ENCODE measurements at regions not wholly inside any gene's neighbourhood (a gene's known extent, or its start where the extent isn't known, plus 50 kb on each side); places are given as distances from the start of the nearest gene placed in this dataset.
"Not testable (repeated sequence)": the region's sequence is repeated elsewhere in the genome, so short reads cannot be mapped to it uniquely, and the experiment has no call there.

DNA sequence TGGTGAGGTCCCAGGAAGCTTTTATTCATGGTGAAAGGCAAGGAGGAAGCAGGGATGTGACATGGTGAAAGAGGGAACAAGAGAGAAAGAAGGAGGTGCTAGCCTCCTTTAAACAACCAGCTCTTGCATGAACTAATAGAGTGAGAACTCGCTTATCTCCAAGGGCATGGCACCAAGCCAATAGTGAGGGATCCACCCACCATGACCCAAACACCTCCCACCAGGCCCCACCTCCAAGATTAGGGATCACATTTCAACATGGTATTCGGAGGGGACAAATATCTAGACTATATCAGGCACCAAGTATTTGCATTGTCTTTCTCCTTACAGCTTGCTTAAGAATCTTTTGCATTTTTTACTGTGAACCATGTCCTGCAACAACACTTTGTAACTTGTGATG, 91.9 kb upstream of the DHRS4 start:
- no peak for DNase-seq

DNA sequence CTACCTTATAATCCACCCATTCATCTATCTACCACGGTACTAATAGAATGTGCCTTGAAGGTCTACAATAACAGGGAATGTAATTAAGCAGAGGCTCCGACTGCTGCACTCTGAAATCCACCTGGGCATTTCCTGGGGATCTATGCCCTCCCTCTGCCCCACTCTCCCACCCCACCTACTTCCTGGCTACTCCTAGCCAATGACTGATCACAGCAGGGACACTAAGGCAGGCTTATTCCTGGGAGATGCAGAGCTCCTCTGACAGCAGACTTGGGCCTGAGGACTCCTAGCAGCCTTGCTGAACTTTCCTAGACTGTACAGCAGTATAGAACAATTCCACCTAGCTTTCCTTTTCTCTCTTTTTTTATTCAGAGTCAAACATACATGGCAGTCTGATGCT, 91.1 kb upstream of the DHRS4 start:
- no peak for DNase-seq

DNA sequence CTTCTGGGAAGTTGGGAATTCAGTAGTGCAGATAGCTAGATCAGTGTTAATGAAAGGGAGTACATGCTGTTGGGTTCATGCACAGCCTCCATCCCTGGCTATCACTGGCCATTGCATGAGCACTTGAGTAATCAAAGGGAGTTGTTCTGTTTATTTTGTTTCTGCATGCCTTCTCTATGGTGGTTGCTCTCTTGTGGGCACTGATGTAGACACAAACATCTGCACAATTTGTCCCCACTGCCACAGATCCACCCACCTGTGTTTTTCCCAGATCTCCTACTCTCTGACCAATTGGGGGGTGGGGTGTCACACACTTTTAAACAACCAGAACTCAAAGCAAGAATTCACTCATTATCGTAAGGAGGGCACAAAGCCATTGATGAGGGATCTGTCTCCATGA, 89.7 kb upstream of the DHRS4 start:
- no peak for DNase-seq

DNA sequence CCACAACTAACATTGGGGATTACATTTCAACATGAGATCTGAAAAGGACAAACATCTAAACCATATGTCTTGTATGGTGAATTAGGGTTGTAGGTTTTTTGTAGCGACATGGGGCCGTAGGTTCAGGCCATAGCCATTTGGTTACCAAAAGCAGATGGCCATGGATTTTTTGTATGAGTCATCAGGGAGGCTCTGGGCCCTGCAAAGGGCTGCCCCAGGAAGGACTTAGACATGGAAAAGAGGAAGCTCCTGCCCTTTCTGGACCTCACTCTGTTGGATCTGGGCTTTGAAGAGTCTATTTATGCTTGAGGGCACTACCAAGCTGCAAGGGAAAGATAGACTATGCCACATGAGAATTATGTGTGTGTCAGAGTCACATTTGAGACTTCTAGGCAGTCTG, 89.3 kb upstream of the DHRS4 start:
- no peak for DNase-seq

DNA sequence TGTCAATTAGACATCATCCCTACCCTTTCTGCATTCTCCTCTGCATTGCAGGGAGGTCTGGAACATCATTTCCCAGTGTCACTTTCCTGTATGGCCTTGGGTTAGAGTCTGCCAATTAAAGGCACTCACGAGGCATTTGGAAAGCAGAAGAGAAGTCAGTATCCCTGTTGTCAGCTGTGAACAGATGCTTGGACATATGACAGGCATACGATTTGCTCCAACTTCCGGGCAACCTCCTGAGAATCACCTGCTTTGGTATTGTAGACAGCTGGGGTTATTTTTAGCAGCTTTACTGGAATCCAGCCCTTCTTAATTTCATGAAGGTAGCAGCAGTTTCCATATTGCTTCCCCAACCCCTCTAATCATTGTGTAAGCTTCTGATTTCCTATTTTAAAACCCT, 88.7 kb upstream of the DHRS4 start:
- DNase-seq, result no peak

DNA sequence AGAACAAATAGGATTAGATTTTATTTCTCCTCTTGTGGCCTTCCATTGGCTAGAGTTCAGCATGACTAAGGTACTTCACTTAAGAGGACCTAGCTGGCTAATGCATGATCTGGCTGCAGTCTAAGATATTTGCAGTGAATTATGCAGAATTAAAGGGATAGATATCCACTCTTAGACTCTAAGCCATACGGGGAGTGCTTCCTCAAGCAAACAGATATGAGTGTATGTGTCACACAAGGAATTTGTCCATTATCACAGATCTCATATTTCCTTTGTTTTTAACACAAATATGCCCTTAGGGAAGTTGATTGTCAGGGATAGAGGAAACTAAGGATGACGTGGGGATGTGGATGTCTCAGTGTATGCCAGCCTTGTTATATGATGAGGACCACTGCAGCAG, 88.1 kb upstream of the DHRS4 start:
- DNase-seq, result no peak

DNA sequence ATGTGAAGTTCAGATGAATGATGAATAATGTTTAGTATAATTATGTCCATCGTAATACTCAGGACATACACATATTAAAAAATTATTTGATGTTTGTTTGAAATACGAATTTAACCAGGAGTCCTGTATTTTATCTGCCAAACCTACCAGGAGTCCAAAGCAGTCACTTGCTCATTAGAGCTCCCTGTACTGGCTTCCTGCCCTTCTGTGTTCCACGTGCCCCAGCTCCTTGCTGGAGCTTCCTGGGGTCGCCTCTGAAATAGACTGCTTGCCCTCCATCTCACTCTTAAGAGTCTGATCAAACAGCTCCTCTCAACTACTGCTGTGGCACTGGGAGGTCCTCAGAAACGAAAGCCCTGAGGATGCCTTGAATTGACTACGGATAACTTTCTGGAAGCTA, 87.3 kb upstream of the DHRS4 start:
- no peak for DNase-seq

DNA sequence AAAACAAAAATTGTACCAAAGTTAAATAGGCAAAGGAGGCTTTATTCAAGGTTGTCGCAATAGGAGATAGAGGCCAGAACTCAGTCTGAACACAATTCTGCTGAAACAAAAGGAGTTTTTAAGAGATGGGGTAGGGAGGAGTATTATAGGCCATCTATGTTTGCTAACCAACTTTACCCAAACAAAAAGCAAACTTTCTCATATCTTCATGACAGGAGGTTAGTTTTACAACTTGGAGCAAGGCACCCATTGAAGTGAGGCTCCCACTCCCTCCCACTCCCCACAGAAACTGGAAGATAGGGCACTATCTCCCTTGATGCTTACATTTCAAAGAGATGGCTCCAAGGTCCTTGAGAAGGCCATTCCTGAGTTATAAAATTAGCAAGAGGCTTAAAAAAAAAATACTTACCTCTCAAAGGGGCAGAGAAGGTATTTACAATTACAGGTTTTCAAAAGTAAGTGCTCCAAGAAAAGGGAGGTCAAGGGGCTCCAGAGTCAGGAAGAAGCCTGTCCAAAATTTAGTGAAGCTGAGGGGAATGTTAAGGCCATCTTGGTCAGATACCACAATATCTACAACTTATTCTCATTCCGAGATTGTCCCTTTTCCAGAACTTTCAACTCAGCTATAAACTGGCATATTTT, 84.4 kb upstream of the DHRS4 start:
- no peak for DNase-seq

DNA sequence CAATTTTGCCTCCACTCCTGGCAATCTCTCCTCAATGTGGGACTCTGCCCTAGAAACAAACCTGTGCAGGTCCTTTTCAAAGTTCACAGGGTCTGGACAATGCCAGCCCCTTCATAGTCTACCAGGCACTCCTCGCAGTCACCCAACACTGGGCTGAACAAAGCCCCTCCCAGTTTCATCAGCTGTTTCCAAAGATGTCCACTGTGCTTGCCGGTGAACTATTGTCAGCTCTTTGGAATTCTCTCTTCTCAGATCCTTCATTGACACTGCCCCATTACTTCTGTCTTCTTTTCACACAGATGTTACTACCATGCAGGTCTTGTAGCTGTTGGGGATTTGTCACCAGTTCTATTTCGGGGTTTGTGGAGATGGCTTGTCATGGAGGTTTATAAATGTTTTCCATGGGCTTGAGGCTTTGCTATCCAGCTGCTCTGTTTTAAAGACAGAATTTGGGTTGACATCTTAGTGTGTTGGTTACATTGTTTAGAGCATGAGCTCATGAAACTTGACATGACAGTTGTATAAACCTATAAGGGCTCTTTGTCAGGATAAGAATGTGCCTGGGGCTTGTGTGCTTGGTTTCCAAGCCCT, 77.3 kb upstream of the DHRS4 start:
- no peak for DNase-seq

DNA sequence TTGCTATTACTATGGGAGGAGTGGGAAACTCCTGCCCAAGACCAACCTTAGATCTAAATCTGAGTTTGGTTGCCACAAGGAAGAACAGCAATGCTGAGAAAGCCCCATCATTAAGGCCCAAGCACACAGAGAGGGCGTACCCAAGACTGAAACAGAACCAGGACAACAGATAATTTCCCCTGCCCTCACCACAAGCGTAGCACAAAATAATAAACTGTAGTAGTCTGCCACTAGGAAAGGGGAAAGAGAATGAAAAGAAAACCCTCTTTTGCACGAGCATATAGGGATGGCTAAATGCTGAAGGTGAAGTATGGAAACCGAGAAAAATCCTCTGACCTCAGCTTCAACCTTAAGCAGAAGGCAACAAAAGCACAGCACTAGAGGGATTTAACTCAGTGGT, 76.5 kb upstream of the DHRS4 start:
- DNase-seq, result no peak

DNA sequence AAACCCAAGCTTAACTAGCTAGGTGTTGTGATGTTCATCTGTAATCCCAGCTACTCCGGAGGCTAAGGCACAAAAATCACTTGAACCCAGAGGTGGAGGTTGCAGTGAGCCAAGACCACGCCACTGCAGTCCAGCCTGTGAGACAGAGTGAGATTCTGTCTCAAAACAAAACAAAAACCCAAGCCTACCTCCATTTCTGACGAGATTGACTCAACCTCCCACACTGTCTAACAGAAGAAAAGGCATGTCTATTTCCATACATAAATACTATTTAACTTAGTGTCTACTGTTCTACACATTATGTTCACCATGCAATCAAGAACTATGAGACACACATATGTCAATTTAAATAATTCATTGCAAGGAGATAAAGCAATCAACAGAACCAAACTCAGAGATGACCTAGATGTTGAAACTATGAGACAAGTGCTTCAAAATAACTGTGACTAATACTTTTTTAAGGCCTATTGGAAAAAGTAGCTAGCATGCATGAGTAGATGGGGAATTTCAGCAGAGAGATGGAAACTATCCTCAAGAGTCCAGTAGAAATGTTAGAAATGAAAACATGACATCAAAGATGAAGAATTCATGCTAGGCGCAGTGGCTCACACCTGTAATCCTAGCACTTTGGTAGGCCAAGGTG, 75.9 kb upstream of the DHRS4 start:
- DNase-seq, result no peak

DNA sequence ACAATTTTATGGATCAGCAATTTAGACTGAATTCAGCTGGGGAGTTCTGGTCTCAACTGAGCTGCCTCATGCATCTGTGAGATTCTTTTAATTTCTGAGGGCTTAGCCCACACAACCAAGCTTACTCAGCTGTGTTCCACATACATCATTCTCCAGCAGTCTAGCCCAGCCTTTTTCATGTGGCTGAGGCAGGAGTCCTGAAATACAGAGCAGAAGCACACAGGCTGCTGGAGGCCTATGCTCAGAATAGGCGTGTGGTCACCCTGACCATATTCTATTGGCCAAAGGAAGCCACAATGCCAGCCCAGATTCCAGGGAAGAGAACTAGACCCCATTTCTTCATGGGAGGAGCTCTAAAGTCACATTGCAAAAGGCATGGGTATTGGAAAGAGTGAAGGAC, 72.3 kb upstream of the DHRS4 start:
- no peak for DNase-seq

DNA sequence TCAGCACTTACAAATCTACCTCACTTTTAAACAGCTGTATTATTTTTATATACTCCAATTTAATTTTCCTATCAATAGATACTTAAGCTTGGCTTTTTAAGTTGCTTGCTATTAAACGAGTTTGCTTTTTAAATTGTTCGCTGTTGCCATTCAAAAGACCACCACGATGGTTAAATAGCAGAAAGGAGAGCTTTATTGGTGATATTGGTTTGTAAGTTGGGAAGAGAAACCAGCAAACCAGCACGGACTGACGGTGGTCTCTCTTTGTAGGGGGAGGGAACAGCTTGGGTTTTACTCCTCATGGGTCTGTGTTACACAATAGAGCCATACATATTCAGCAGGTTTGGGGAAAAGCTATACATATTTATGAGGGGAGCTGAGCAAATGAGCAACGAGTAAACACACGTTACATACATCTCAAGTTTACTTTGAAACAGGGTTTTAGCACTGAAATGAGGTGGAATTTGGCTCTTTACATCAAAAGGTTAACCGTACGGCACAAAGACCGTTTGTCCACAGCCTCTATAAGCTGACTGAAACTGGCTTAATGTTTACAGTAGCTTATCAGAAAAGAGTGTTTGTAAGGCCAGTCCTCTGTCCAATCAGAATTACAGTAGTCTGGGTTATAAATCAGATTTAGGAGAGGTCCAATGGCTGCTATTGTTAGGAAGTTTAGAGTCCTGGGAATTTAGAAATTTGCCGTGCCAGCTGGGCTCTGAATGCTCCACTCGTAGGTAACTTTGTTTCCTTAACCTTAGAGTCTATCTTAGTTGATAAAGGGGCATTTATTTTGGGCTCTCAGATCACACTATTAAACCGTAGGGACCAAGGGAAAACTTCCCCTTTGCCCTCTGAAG, 69.7 kb upstream of the DHRS4 start:
- no peak for DNase-seq

DNA sequence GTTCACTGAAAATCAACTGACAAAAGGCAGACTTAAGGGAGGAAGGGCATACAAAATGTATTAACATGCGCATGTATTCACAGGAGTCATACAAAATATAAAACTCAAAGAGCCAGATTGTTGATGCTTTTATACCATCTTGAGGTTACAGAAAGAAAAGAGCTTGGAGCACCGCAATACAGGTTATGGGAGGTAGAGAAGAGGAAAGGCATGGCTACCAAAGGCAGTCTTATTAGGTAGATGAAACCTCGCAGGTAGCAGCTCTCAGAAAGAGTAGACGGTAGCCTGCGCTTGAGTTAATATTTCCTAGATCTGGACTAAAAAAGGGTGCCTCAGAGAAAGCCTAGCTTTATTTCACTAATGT, 69.0 kb upstream of the DHRS4 start:
- no peak for DNase-seq

DNA sequence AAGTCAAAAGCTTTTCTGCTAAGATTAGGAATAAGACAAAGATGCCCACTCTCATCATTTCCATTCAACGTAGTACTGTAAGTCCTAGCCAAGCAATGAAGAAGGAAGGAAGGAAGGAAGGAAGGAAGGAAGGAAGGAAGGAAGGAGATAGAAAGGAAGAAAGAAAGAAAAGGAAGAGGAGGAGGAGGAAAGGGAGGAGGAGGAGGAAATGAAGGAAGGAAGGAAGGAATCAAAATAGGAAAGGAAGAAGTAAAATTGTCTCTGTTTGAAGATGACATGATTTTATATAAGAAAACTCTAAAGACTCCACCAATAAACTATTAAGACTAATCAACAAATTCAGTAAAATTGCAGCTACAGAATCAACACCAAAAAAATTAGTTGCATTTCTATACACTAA, 66.0 kb upstream of the DHRS4 start:
- DNase-seq, result no peak

DNA sequence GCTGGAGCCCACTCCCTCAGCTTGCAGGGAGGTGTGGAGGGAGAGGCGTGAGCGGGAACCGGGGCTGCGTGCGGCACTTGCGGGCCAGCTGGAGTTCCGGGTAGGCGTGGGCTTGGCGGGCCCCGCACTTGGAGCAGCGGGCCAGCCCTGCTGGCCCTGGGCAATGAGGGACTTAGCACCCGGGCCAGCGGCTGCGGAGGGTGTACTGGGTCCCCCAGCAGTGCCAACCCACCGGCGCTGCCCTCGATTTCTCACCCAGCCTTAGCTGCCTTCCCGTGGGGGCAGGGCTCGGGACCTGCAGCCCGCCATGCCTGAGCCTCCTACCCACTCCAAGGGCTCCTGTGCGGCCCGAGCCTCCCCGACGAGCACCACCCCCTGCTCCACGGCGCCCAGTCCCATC, 61.9 kb upstream of the DHRS4 start:
- DNase-seq, result not testable (repeated sequence)

DNA sequence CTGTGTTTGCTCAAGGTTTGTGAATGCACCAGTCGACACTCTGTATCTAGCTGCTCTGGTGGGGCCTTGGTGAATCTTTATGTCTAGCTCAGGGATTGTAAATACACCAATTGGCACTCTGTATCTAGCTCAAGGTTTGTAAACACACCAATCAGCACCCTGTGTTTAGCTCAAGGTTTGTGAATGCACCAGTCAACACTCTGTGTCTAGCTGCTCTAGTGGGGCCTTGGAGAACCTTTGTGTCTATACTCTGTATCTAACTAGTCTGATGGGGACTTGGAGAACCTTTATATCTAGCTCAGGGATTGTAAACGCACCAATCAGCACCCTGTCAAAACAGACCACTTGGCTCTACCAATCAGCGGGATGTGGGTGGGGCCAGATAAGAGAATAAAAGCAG, 61.3 kb upstream of the DHRS4 start:
- DNase-seq, result not testable (repeated sequence)

DNA sequence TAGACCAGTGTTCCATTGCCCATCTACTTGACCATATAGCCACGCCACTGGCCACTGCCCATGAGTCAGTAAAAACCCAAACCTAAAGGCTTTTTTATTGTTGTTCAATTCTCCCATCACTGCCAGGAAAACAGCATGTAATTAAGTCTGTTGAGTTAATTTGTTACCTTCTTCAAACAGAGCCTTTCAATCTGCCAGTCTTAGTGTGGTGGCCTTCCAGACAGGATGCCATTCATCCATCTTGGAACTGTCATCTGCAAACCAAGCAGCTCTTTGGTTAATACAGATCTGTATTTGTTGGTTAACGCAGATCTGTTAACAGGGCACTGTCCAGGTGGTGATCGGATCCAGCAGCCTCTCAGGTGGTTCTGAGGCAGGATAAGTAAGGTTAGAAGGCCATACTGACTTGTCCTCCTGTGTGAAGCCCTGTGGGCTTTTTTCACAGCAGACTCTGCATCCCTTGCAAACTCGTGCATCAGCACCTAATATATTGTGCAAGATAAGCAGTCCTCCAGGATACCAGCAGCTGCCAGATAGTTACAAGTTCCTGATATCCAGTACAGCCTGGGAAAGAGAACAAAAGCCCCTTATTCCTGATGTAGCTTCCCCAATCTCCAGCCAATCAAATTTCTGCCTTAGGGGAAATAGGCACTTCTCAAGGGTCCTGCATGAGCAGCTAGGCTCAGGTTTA, 59.1 kb upstream of the DHRS4 start:
- no peak for DNase-seq

DNA sequence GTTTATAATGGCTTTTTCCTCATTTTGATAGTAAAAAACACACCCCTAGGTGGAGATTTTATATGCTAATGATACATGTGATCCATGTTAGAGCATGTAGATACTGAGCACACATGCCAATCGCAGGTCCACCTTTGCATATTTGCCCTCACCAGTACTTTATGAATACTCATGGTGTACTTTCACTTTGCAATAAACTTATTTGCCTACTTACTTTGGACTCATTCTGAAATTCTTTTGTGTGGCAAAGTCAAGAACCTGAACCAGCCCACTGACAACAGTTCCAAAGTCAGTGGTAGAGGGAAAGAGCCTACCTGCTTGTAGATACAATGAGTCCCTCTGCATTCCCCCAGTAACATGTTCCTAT, 58.5 kb upstream of the DHRS4 start:
- no peak for DNase-seq

DNA sequence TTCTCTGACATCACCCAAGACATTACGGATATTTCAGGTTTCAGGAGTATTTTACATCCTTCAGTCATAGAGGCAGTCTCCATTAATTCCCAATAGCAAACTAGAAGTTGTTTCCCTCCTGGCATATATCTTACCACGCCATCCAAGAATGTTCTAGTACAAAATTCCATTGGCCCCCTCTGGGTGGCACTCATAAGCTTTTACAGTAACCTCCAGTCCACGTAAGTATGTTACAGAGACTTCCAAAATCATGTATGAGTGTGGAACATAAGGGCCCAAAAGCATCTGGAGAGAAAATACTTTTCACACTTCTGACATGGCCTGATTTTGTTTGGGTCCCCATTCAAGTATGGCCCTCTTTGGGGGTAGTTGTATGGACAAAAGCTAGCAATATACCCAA, 58.1 kb upstream of the DHRS4 start:
- no peak for DNase-seq

DNA sequence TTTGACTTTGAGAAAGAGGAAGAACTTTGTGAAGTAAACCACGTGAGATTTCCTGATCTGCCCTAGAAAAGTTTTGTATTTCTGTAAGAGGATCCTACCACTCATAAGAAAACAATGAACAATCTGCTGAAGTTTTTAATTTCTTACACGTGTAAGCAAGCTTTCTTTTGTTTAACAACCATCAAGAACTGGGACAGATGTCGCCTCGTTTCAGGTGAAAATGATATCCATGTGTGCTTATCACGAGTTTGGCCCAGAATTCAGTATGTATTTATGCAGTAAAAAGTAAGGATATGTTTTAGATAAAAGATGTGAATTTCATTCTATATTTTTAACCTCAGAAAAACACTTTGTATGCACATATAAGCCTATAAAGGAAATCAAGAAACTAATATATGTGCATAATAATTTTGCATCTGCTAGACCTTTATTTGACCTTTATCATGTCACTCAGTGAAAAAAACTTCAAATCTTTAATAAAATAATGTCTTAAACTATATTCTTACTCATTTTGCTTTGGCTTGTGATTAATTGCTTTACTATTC, 56.9 kb upstream of the DHRS4 start:
- DNase-seq, result no peak

DNA sequence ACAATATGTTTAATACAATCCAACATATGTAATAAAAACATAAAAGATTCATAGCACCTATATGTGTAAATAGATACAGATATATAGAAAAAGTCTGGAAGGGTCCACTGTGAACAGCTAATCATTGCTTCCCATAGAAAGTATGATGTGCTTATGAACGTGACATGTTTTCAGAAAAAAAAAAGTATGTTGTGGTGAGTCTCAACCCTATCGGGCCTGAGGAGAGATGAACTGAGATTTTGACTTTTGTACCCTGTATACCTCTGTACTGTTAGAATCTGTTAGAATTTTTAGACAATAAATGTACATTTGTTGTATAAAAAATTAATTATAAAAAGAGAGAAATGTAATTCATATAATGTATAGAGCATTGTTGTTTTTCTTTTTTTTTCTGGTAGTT, 56.3 kb upstream of the DHRS4 start:
- not testable (repeated sequence) for DNase-seq

DNA sequence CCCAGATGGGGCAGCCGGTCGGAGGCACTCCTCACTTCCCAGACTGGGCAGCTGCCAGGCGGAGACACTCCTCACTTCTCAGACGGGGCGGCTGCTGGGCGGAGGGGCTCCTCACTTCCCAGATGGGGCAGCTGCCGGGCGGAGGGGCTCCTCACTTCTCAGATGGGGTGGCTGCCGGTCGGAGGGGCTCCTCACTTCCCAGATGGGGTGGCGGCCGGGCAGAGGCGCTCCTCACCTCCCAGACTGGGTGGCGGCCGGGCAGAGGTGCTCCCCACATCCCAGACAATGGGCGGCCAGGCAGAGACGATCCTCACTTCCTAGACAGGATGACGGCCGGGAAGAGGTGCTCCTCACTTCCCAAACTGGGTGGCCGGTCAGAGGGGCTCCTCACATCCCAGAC, 55.2 kb upstream of the DHRS4 start:
- DNase-seq, result not testable (repeated sequence)
